A673 (cell line): ENCODE measurements at regions not wholly inside any gene's neighbourhood (a gene's known extent, or its start where the extent isn't known, plus 50 kb on each side); places are given as distances from the start of the nearest gene placed in this dataset.

Experiments
- CTCF ChIP-seq: fragments of 300-800, 200-600 bp; sonication (generic); conservative IDR thresholded peaks from 2 replicates; pipeline ENCODE4 v1.5.1; 2017; ENCODE audit warnings: low read depth, mild to moderate bottlenecking, antibody characterized with exemption, low read length, moderate library complexity, mixed read lengths
- EZH2 ChIP-seq: fragments of 200-600 bp; sonication (generic); IDR thresholded peaks from 2 replicates; pipeline ENCODE4 v1.6.1; 2017; ENCODE audit warnings: borderline replicate concordance, low read depth, mild to moderate bottlenecking, mixed read lengths, antibody characterized with exemption, low read length; ENCODE audit not compliant: poor library complexity, severe bottlenecking

DNA sequence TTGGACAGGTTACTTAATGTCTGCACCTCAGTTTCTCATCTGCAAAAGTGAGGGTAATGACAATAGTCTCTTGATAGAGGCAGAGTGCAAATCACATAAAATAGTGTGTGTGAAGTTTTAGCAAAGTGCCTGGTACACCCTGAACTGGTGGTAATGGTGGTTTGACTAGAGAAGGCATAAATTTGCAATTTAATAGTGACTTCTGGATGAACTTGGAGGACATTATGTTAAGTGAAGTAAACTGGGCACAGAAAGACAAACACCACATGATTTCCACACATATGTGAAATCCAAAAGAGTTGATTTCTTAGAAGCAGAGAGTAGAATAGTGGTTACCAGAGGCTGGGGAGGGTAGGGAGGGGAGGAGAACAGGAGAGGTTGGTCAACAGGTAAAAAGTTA is 54.8 kb upstream of the FUT8 start:
- TF ChIP-seq EZH2, result no peak
- TF ChIP-seq CTCF, result no peak
